HFFc6 (cell line): ENCODE measurements at regions not wholly inside any gene's neighbourhood (a gene's known extent, or its start where the extent isn't known, plus 50 kb on each side); places are given as distances from the start of the nearest gene placed in this dataset.

Experiments used
- DNase-seq: peaks from one replicate; pipeline ENCODE4 v3.0.0-alpha.2; 2018
- H3K27ac Mint-ChIP-seq: 2 replicates; pipeline ENCODE4 v1.8.0; 2020; ENCODE audit warnings: mild to moderate bottlenecking, mixed read lengths
- H3K27me3 Mint-ChIP-seq: 2 replicates; pipeline ENCODE4 v1.8.0; 2021; ENCODE audit warnings: mild to moderate bottlenecking, moderate library complexity, mixed read lengths; ENCODE audit not compliant: insufficient read depth
- H3K36me3 Mint-ChIP-seq: 2 replicates; pipeline ENCODE4 v1.8.0; 2021; ENCODE audit warnings: low read depth, mixed read lengths
- H3K4me1 Mint-ChIP-seq: 2 replicates; pipeline ENCODE4 v1.8.0; 2020; ENCODE audit warnings: low read depth, mixed read lengths
- H3K4me3 Mint-ChIP-seq: 2 replicates; pipeline ENCODE4 v1.8.0; 2020; ENCODE audit warnings: mild to moderate bottlenecking, moderate library complexity, mixed read lengths
- H3K9me3 Mint-ChIP-seq: 2 replicates; pipeline ENCODE4 v1.8.0; 2020; ENCODE audit warnings: mild to moderate bottlenecking, mixed read lengths
- TF ChIP-seq, protein P1 (sequence below): fragments of 200-600 bp; sonication (generic); IDR thresholded peaks from 2 replicates; pipeline ENCODE4 v1.5.0; 2021; ENCODE audit warnings: antibody characterized with exemption, mild to moderate bottlenecking

GRCh38 chr14:84129007-84129406 lies 1400.9 kb upstream of the FLRT2 start:
- H3K27ac Mint-ChIP-seq, result no peak overlapping the region
- H3K9me3 Mint-ChIP-seq, result peaks cover 20% of the 10 kb centered on the region
- no peak for DNase-seq
- no peaks in the 10 kb centered on the region for H3K27me3 Mint-ChIP-seq
- TF ChIP-seq, protein P1, sequence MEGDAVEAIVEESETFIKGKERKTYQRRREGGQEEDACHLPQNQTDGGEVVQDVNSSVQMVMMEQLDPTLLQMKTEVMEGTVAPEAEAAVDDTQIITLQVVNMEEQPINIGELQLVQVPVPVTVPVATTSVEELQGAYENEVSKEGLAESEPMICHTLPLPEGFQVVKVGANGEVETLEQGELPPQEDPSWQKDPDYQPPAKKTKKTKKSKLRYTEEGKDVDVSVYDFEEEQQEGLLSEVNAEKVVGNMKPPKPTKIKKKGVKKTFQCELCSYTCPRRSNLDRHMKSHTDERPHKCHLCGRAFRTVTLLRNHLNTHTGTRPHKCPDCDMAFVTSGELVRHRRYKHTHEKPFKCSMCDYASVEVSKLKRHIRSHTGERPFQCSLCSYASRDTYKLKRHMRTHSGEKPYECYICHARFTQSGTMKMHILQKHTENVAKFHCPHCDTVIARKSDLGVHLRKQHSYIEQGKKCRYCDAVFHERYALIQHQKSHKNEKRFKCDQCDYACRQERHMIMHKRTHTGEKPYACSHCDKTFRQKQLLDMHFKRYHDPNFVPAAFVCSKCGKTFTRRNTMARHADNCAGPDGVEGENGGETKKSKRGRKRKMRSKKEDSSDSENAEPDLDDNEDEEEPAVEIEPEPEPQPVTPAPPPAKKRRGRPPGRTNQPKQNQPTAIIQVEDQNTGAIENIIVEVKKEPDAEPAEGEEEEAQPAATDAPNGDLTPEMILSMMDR, result no peak
- no peaks in the 10 kb centered on the region for H3K36me3 Mint-ChIP-seq
- H3K4me1 Mint-ChIP-seq, result no peaks in the 10 kb centered on the region
- H3K4me3 Mint-ChIP-seq, result no peak overlapping the region

GRCh38 chr14:84129941-84130340 lies 1400.0 kb upstream of the FLRT2 start:
- Mint-ChIP-seq H3K4me3 (no peak overlapping the region), H3K27me3 (no peaks in the 10 kb centered on the region), H3K9me3 (peaks cover 30% of the 10 kb centered on the region), H3K27ac (no peak overlapping the region), H3K36me3 (no peaks in the 10 kb centered on the region), H3K4me1 (no peaks in the 10 kb centered on the region)
- TF ChIP-seq, protein P1, result no peak
- DNase-seq, result no peak

- Mint-ChIP-seq H3K4me3 (no peak overlapping the region), H3K36me3 (no peaks in the 10 kb centered on the region), H3K27me3 (no peaks in the 10 kb centered on the region), H3K9me3 (peaks cover 42% of the 10 kb centered on the region), H3K27ac (no peak overlapping the region), H3K4me1 (no peaks in the 10 kb centered on the region)
- DNase-seq, result no peak
- TF ChIP-seq, protein P1, result no peak
Measured at GRCh38 chr14:84131924-84132323, 1398.0 kb upstream of the FLRT2 start.

DNA sequence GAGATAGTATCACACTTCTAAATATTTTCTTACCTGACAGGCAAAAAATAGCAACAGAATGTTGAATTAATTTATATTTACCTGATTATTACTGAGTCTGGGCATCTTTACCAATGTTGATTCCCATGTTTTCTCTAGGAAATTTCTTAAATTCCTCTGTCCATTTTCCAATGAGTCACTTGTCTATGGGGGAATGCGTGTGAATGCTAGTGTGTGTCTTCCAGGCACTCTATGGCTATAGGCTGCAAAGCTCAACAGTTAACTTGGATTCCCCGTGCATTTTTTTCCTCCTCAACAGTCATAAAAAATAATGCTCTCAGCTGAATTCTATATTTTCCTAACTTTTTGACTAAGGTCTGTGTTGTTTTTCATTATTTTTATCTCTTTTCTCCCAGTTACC lies 1385.8 kb upstream of the FLRT2 start:
- Mint-ChIP-seq H3K36me3 (no peaks in the 10 kb centered on the region), H3K4me3 (no peak overlapping the region), H3K9me3 (peaks cover 29% of the 10 kb centered on the region), H3K27ac (no peak overlapping the region), H3K4me1 (no peaks in the 10 kb centered on the region), H3K27me3 (no peaks in the 10 kb centered on the region)
- DNase-seq, result no peak
- TF ChIP-seq, protein P1, result no peak

DNA sequence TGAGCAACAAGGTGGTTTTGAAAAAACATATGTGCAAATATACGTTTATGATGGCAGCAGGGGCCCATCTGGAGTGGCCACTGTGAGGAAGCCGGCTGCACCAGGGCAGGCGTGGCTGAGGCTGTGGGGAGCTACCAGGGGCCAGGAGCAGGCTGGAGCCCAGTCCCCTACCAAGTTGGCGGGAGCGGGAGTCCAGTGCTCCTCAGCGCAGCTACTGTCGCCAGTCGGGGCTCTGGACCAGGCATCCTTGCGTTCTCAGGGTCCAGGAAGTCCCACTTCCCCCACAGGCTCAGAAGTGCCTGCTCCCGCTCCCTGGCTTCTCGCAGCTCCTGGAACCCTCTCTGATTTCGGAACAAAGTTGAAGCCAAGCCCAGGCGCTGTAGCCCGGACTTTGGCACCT lies 1377.5 kb upstream of the FLRT2 start:
- H3K4me1 Mint-ChIP-seq, result no peaks in the 10 kb centered on the region
- no peaks in the 10 kb centered on the region; the same call in 1 of the 2 replicates for H3K36me3 Mint-ChIP-seq
- H3K4me3 Mint-ChIP-seq, result no peak overlapping the region
- TF ChIP-seq, protein P1, result no peak
- peaks cover 28% of the 10 kb centered on the region for H3K9me3 Mint-ChIP-seq
- DNase-seq, result no peak
- H3K27ac Mint-ChIP-seq, result no peak overlapping the region
- no peaks in the 10 kb centered on the region for H3K27me3 Mint-ChIP-seq

GRCh38 chr14:84162633-84163032 lies 1367.3 kb upstream of the FLRT2 start:
- Mint-ChIP-seq H3K9me3 (peaks cover 21% of the 10 kb centered on the region), H3K27me3 (no peaks in the 10 kb centered on the region; the same call in 1 of the 2 replicates), H3K4me1 (no peaks in the 10 kb centered on the region), H3K4me3 (no peak overlapping the region), H3K27ac (no peak overlapping the region), H3K36me3 (no peaks in the 10 kb centered on the region)
- TF ChIP-seq, protein P1, result no peak
- DNase-seq, result no peak
